GM18502 (cell line): ENCODE measurements at regions not wholly inside any gene's neighbourhood (a gene's known extent, or its start where the extent isn't known, plus 50 kb on each side); places are given as distances from the start of the nearest gene placed in this dataset.

Experiments
- ATAC-seq: cut with Tn5 transposase; IDR thresholded peaks from one replicate; pipeline ENCODE4 v1.9.1; 2021; ENCODE audit warnings: mild to moderate bottlenecking; ENCODE audit not compliant: unreplicated experiment, poor library complexity

- no peak for ATAC-seq
These were observed 50.7 kb upstream of the SPATA12 start for GRCh38 chr3:57009802-57010201.

DNA sequence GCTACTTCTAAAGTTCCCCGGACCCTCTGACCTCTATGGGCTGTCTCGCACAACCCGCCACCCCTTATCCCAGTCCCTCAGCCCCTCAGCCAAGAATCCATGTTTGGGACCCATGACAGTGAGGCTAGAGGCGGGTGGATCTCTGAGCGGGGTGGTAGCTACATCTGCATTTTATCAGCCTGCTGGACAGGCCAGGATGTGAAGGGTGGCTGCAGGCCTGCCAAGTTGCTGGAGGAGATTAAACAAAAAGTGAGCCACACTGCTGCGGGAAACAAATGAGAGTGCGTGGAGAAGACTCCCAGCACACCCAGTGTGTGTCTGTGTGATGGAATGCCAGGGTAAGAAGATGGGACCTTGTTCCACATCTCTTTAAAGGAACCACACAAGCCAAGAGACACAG lies 51.1 kb upstream of the SPATA12 start:
- no peak for ATAC-seq

- no peak for ATAC-seq
These were observed 52.7 kb upstream of the SPATA12 start for GRCh38 chr3:57007521-57008460.

- ATAC-seq: no peak
These were observed 53.5 kb upstream of the SPATA12 start for GRCh38 chr3:57006949-57007419.

DNA sequence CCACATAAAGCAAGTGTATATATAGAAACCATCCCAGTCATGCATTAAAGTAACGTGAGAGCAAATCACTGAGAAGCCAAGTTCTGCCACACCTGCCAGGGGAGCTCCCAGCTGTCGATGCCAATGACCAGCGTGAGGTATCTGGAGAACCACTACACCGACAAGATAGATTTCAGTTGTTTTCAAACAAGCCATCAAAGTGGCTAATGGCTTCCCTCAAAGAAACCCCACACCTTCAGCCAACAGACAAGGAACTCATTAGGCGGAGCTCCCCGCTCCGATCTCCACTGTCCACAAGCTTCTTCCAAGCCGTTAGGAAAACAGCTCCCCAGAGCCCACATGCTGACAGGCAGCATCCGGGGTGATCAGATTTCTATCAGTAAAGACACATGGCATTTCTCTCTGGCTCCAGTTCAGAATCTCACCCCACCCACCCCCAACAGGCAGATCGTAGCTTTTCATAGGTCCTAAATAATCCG lies 54.2 kb upstream of the SPATA12 start:
- ATAC-seq: no peak

DNA sequence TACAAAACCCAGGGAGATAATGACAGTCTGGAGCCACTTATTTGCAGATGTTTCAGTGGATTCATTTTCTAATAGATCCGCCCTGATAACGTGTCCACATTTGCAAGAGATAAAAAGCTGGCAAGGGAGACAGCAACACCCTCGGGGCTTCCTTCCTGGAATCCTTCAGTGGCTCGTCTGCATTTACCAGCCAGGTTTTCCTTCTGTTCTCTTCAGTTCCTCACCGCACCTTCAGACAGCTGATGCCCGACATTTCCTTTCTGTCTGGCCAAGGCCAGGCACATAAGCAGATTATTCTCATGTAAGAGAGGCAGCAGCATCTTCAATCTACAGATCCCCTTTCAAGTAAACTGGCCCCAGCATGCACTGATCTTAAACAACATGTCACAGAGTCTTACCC lies 56.2 kb upstream of the SPATA12 start:
- ATAC-seq: no peak

- ATAC-seq: no peak
These were observed 56.8 kb upstream of the SPATA12 start for GRCh38 chr3:57003676-57004075.

DNA sequence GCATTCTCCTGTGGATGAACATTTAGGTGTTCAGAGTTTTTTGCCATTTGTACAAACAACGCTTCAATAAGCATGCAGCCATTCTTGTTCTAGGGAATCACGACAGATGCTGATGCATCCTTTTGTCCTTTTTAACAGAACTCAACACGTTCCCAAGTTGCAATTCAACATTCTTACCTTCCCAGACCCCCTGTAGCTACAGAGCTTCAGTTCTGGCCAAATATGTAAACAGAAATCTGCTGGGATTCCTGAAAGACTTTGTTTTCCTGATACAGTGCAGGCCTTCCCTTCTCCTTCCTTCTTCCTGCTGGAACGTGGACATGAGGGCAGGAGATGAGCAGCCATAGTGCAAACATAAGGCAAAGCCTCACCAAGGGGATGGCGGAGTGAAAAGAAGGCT lies 59.1 kb upstream of the SPATA12 start:
- no peak for ATAC-seq

GRCh38 chr3:57000012-57000411 lies 60.5 kb upstream of the SPATA12 start:
- no peak for ATAC-seq

DNA sequence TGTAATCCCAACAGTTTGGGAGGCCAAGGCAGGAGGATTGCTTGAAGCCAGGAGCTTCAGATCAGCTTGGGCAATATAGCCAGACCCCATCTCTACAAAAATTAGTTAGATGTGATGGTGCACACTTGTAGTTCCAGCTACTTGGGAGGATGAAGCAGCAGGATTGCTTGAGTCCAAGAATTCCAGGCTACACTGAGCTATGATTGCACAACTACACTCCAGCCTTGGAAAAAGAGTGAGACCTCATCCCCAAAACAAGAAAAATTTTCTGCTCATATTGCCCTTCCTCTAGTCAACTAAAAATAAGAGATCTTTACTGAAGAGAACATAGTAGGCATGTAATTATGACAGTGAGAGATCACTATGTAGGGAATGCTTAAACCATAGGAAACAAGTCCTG lies 60.9 kb upstream of the SPATA12 start:
- ATAC-seq: no peak

DNA sequence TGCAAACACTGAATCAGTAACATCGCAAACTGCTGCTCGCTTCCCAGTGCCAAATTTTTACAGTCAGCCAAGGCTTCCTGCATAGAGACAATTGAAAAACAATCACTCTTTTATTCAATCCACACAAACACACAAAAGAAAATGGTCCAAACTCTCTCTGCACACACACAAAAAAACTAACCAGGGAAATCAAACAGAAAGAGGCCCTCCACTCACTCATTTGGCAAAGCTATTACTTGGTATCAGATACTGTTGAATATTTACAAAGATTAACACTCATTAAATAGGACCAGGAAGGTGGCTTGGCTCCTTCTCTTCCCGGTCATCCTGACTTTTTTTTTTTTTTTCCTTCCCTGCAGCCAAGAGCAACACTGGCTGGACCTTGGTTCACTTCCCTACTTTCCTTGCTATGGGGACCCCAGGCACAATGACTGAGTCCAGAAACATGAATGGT lies 62.4 kb upstream of the SPATA12 start:
- ATAC-seq: no peak

DNA sequence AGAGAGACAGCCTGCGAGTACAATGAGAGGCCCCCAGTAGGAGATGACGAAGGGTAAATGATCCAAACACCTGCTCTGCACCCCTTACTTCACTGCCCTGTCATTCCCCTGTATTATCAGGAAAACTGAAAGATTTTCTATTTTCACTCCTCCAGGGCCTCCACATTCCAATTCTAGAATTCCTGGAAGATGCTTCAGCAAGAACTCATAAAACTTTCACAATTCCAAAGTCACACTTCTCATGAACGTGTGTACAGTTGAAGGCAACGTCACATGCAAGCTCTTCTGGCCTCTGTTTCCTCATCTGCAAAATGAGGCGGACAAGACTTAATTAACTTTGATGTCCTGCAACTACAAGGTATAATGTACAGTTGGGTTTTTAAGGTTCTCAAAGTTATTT lies 62.8 kb upstream of the SPATA12 start:
- no peak for ATAC-seq

DNA sequence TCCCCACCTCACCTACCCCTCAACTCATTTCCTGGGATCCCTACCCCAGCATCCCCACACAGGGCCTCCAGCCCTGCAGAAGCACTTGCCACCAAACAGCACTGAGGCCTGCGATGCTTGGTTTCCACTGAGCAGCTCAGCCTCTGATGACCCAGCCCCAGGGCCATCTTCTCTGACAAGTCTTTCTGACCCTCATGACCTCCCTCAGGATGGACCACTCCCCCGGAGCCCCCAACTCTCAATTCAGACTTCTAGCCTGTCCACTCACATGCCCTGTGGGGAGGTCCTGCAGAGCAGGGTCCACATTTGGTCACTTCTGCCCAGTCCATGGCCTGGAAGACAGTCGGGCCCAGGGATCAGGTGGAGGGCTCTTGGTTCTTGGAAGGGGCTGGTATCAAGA lies 63.4 kb upstream of the SPATA12 start:
- no peak for ATAC-seq

- ATAC-seq: no peak
These were observed 66.1 kb upstream of the SPATA12 start for GRCh38 chr3:56994391-56994790.

- no peak for ATAC-seq
These were observed 69.8 kb upstream of the SPATA12 start for GRCh38 chr3:56990641-56991015.

DNA sequence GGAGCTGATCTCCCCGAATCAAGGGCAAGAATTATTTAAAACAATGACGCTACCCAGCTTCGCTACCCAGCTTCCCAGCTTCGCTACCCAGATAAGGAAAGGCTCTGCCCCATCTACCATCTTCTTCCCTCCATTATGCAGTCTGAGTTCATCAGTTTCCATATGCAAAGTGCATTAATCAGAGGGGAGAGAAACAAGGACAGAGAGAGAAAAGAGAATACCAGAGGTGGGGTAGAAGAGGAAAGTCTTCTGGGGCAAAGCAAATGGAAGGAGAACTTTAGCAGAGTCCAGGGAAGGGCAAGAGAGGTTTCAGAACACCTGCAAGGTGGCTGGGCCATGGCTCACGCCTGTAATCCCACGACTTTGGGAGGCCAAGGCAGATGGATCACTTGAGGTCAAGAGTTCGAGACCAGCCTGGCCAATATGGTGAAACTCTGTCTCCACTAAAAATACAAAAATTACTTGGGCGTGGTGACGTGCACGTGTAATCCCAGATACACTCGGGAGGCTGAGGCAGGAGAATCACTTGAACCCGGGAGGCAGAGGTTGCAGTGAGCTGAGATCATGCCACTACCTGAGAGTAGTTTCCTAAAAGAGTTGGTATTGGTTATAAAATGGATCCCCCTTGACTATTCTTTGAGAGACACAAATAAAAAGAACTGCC lies 70.4 kb upstream of the SPATA12 start:
- no peak for ATAC-seq

- ATAC-seq: no peak
These were observed 71.1 kb upstream of the SPATA12 start for GRCh38 chr3:56989169-56989976.

GRCh38 chr3:56988458-56989168 lies 71.9 kb upstream of the SPATA12 start:
- ATAC-seq: no peak

GRCh38 chr3:56987238-56987895 lies 73.1 kb upstream of the SPATA12 start:
- no peak for ATAC-seq
